ENCODE measurements at regions not wholly inside any gene's neighbourhood (a gene's known extent, or its start where the extent isn't known, plus 50 kb on each side); places are given as distances from the start of the nearest gene placed in this dataset.

DNA sequence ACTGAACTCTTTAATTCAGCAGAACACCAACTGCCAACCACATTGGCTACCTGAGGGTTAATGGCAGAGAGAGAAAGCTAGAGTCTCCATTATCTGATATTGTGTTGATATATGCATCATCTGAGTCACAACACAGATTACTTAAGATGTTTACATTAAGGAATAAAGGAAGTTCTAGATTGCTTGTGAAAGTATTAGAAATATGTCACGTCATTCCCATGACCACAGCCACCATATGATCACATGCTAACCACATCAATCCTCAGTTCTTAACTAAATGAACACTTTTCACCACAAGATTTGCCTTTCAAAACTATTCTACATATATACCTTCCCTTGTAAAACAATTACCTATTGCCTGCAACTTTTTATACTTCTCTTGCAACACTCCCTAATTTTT lies 337.9 kb downstream of the FGFR2 start:
- H3K27me3 ChIP-seq (ENCODE audit: insufficient read depth, insufficient read length), result no peaks in the 10 kb centered on the region
- H3K4me1 ChIP-seq (ENCODE audit: insufficient read depth, insufficient read length), result no peaks in the 10 kb centered on the region
- no peak overlapping the region for H3K9ac ChIP-seq (ENCODE audit: insufficient read length, low read depth)
- no peaks in the 10 kb centered on the region for H3K36me3 ChIP-seq (ENCODE audit: insufficient read depth, insufficient read length, low read length)
- no peaks in the 10 kb centered on the region for H3K9me3 ChIP-seq (ENCODE audit: insufficient read depth, low read length)
- H3K4me3 ChIP-seq (ENCODE audit: insufficient read length, low read depth), result no peak overlapping the region
- no peak for TF ChIP-seq YY1 (IDR thresholded peaks at IDR 0.05; ENCODE audit: insufficient read depth, insufficient read length)
- TF ChIP-seq SUZ12 (IDR thresholded peaks at IDR 0.05; ENCODE audit: extremely low read depth, insufficient read depth, insufficient read length), result no peak
- no peak for TF ChIP-seq ZNF274 (IDR thresholded peaks at IDR 0.05; ENCODE audit: low read depth, low read length)
- DNase-seq (ENCODE audit: low read depth, low spot score), result no peak

DNA sequence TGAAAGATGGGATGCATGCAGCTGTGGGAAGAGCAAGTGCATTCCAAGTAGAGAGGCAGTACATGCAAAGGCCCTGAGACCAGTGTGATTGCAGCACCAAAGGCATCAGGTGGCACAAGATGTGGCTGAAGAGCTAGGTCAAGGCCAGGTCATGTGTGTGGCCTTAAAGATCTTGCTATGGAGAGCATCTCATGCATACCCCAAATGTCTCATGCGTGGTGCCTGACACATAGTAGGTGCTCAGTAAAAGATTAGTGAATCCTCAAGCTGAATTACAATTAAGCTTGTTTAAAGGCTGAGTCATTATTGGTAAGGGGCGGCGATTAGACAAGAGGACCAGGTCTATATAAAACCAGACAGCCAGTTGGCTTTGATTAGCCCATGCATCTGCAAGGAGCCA lies 336.6 kb downstream of the FGFR2 start:
- Histone ChIP-seq H3K9me3 (ENCODE audit: insufficient read depth, low read length) (no peaks in the 10 kb centered on the region), H3K4me3 (ENCODE audit: insufficient read length, low read depth) (no peak overlapping the region), H3K36me3 (ENCODE audit: insufficient read depth, insufficient read length, low read length) (no peaks in the 10 kb centered on the region), H3K27me3 (ENCODE audit: insufficient read depth, insufficient read length) (no peaks in the 10 kb centered on the region), H3K4me1 (ENCODE audit: insufficient read depth, insufficient read length) (no peaks in the 10 kb centered on the region), H3K9ac (ENCODE audit: insufficient read length, low read depth) (no peak overlapping the region)
- no peak for DNase-seq (ENCODE audit: low read depth, low spot score)
- TF ChIP-seq YY1 (IDR thresholded peaks at IDR 0.05; ENCODE audit: insufficient read depth, insufficient read length), result no peak
- no peak for TF ChIP-seq ZNF274 (IDR thresholded peaks at IDR 0.05; ENCODE audit: low read depth, low read length)
- TF ChIP-seq SUZ12 (IDR thresholded peaks at IDR 0.05; ENCODE audit: extremely low read depth, insufficient read depth, insufficient read length), result no peak

DNA sequence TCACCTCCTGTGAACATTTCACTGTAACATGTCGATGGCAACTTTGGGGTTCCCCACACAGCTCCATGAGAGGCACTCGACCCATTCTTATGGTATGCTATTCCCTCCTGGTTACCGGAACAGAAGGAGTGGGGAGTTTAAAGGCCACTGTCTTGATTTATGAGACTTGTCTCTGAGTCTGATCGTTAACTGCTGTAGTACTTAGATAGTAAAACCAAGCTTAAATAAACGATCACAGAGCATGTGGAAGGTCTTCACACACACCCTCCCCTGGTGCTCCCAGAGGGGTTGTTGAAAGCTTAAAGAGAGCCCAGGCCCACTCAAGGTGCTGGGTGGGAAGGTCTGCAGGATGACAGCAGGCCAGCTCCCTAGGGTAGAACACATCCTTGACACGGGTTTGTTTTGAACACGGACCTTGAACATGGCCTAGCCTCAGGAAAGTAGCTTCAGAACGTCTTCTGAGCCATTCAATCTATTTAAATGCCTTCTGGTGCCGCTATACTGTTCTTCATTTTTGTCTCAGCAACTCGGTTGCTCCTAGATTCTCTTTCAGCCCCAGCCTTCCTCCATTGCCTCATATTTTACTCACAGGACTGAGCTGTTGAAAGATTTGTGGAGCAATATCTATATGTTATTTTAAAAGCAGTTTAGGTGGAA lies 335.3 kb downstream of the FGFR2 start:
- DNase-seq (ENCODE audit: low read depth, low spot score), result no peak
- TF ChIP-seq ZNF274 (IDR thresholded peaks at IDR 0.05; ENCODE audit: low read depth, low read length), result no peak
- no peak for TF ChIP-seq YY1 (IDR thresholded peaks at IDR 0.05; ENCODE audit: insufficient read depth, insufficient read length)
- no peak for TF ChIP-seq SUZ12 (IDR thresholded peaks at IDR 0.05; ENCODE audit: extremely low read depth, insufficient read depth, insufficient read length)
- H3K9ac ChIP-seq (ENCODE audit: insufficient read length, low read depth), result no peak overlapping the region
- no peaks in the 10 kb centered on the region for H3K27me3 ChIP-seq (ENCODE audit: insufficient read depth, insufficient read length)
- no peaks in the 10 kb centered on the region for H3K9me3 ChIP-seq (ENCODE audit: insufficient read depth, low read length)
- H3K4me3 ChIP-seq (ENCODE audit: insufficient read length, low read depth), result no peak overlapping the region
- H3K4me1 ChIP-seq (ENCODE audit: insufficient read depth, insufficient read length), result no peaks in the 10 kb centered on the region
- H3K36me3 ChIP-seq (ENCODE audit: insufficient read depth, insufficient read length, low read length), result no peaks in the 10 kb centered on the region

DNA sequence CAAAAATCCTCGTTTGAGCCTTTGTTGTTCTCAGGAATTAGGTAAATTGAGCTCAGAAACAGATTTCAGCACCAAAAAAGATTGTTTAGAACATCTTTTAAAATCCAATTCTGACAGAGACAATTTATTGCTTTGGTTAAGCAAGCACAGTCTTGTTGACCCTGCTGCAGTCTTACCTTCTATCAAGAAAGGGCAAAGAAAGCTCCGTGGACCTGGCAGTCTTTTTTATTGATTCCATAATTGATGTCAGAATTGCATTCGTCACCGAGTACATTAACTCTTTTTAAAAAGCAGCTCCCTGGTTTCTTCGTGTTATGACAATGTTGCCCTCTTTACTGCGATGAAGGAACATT lies 334.8 kb downstream of the FGFR2 start:
- H3K4me1 ChIP-seq (ENCODE audit: insufficient read depth, insufficient read length), result no peaks in the 10 kb centered on the region
- H3K4me3 ChIP-seq (ENCODE audit: insufficient read length, low read depth), result no peak overlapping the region
- no peak overlapping the region for H3K9ac ChIP-seq (ENCODE audit: insufficient read length, low read depth)
- DNase-seq (ENCODE audit: low read depth, low spot score), result no peak
- H3K27me3 ChIP-seq (ENCODE audit: insufficient read depth, insufficient read length), result no peaks in the 10 kb centered on the region
- TF ChIP-seq ZNF274 (IDR thresholded peaks at IDR 0.05; ENCODE audit: low read depth, low read length) (no peak), YY1 (IDR thresholded peaks at IDR 0.05; ENCODE audit: insufficient read depth, insufficient read length) (no peak), SUZ12 (IDR thresholded peaks at IDR 0.05; ENCODE audit: extremely low read depth, insufficient read depth, insufficient read length) (no peak)
- no peaks in the 10 kb centered on the region for H3K36me3 ChIP-seq (ENCODE audit: insufficient read depth, insufficient read length, low read length)
- H3K9me3 ChIP-seq (ENCODE audit: insufficient read depth, low read length), result no peaks in the 10 kb centered on the region

DNA sequence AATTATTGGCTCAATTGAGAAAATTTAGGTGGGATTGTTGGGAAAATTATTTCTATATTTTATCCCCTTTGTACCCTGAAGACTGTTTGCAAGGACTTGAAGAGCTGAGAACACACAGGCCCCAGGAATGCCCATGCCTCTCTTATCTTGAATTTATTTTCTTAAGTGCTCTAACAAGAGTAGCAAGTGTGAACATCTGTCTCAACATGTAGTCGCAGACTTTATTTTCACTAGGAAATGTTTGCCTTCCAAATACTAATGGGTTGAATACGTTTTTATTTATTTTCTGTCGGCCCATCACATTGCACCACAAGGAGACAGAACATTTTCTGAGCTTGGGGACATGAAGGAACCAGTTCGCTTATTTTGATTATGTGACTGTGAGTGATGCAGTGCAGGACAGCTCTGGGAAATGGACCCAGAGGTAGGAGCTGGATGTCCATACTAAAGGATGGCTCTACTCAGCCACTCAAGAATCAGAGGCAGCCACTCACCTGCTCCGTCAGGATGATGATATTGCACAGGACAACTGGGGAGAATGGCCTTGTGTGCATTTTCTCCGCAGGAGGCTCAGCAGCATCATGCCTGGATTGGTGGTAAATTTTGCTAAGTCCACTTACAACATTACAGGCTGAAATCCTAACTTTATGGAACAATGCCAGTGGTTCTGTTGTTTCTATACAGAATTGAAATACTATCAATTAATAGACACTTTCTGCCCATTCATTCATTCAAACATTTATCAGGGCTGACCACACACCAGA lies 332.7 kb downstream of the FGFR2 start:
- Histone ChIP-seq H3K9me3 (ENCODE audit: insufficient read depth, low read length) (no peaks in the 10 kb centered on the region), H3K36me3 (ENCODE audit: insufficient read depth, insufficient read length, low read length) (no peaks in the 10 kb centered on the region), H3K27me3 (ENCODE audit: insufficient read depth, insufficient read length) (no peaks in the 10 kb centered on the region), H3K9ac (ENCODE audit: insufficient read length, low read depth) (no peak overlapping the region), H3K4me3 (ENCODE audit: insufficient read length, low read depth) (no peak overlapping the region), H3K4me1 (ENCODE audit: insufficient read depth, insufficient read length) (no peaks in the 10 kb centered on the region)
- DNase-seq (ENCODE audit: low read depth, low spot score), result no peak
- no peak for TF ChIP-seq YY1 (IDR thresholded peaks at IDR 0.05; ENCODE audit: insufficient read depth, insufficient read length)
- TF ChIP-seq SUZ12 (IDR thresholded peaks at IDR 0.05; ENCODE audit: extremely low read depth, insufficient read depth, insufficient read length), result no peak
- TF ChIP-seq ZNF274 (IDR thresholded peaks at IDR 0.05; ENCODE audit: low read depth, low read length), result no peak

DNA sequence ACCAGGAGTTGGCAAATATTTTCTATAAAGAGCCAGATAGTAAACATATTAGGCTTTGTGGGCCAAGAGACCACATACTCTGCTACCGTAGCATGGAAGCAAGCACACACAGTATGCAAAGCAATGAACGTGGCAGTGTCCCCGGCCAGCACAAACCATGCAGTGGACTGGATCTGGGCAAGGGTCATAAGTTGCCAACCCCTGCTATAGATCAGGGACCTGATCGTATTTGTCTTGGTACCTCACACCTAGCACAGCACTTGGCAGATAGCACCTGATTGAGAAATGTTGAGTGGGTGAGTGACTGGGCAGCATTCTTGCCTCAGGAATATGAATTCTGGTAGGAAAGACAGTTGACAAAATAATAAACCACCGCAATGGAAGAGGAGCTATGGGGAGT lies 331.9 kb downstream of the FGFR2 start:
- H3K9ac ChIP-seq (ENCODE audit: insufficient read length, low read depth), result no peak overlapping the region
- TF ChIP-seq YY1 (IDR thresholded peaks at IDR 0.05; ENCODE audit: insufficient read depth, insufficient read length) (no peak), SUZ12 (IDR thresholded peaks at IDR 0.05; ENCODE audit: extremely low read depth, insufficient read depth, insufficient read length) (no peak), ZNF274 (IDR thresholded peaks at IDR 0.05; ENCODE audit: low read depth, low read length) (no peak)
- H3K9me3 ChIP-seq (ENCODE audit: insufficient read depth, low read length), result no peaks in the 10 kb centered on the region
- H3K27me3 ChIP-seq (ENCODE audit: insufficient read depth, insufficient read length), result no peaks in the 10 kb centered on the region
- H3K4me1 ChIP-seq (ENCODE audit: insufficient read depth, insufficient read length), result no peaks in the 10 kb centered on the region
- no peak for DNase-seq (ENCODE audit: low read depth, low spot score)
- no peak overlapping the region for H3K4me3 ChIP-seq (ENCODE audit: insufficient read length, low read depth)
- H3K36me3 ChIP-seq (ENCODE audit: insufficient read depth, insufficient read length, low read length), result no peaks in the 10 kb centered on the region

DNA sequence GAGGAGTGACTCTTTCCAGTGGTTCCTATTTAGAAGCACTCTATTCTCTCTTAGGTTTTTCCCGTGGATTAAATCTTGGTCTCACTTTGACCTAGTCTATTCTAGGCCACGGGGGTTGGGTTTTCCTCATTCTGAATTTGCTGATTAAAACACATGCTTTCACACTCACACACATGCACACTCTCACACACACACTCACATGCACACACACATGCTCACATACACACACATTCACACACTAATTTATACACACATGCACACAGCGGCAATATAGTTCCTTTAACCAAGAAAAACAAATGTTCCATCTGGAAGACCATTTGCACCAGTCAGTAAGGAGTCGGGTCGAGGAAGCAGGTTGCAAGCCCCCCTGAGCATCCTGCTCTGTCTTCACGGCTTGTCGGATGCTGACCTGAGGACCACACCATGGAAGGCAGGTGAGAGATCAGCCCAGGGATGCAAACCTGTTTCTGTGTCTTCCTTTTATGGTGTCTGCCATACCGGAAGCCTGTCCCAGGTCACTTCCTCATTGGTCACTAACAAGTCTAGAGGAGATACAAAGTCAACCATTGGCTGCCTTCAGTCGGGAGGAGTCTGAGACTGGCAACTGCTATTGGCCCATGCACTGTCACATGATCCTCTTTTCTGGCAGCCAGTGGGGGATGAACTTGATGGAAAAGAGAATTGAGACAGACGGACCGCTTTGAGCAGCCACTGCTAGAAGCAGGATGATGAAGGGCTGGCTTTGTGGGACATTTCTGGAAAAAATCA lies 330.8 kb downstream of the FGFR2 start:
- H3K4me3 ChIP-seq (ENCODE audit: insufficient read length, low read depth), result no peak overlapping the region
- H3K9ac ChIP-seq (ENCODE audit: insufficient read length, low read depth), result no peak overlapping the region
- H3K9me3 ChIP-seq (ENCODE audit: insufficient read depth, low read length), result no peaks in the 10 kb centered on the region
- no peaks in the 10 kb centered on the region for H3K36me3 ChIP-seq (ENCODE audit: insufficient read depth, insufficient read length, low read length)
- no peaks in the 10 kb centered on the region for H3K4me1 ChIP-seq (ENCODE audit: insufficient read depth, insufficient read length)
- no peak for DNase-seq (ENCODE audit: low read depth, low spot score)
- H3K27me3 ChIP-seq (ENCODE audit: insufficient read depth, insufficient read length), result no peaks in the 10 kb centered on the region
- TF ChIP-seq SUZ12 (IDR thresholded peaks at IDR 0.05; ENCODE audit: extremely low read depth, insufficient read depth, insufficient read length), result no peak
